ENCODE measurements at regions not wholly inside any gene's neighbourhood (a gene's known extent, or its start where the extent isn't known, plus 50 kb on each side); places are given as distances from the start of the nearest gene placed in this dataset.

DNA sequence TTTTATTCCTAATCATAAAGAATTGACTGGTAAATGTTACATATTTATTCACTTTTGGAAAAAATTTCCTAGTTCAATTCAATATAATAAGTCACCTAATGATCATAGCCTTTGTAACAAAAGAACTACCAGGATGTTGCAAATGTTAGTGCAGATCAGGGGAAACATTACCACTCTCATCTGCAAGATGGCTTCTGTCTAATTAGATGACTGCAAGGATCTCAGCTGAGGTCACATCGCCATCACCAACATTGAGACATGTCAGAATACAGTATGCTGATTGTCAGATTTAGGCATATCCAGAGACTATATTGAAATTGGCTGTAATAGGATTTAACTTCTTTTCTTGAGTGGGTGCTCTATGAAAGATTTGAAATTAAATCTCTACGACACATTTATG is 431.4 kb upstream of the AGTR1 start:
- no peak for DNase-seq (ENCODE audit: low read depth in 2 of 2)

DNA sequence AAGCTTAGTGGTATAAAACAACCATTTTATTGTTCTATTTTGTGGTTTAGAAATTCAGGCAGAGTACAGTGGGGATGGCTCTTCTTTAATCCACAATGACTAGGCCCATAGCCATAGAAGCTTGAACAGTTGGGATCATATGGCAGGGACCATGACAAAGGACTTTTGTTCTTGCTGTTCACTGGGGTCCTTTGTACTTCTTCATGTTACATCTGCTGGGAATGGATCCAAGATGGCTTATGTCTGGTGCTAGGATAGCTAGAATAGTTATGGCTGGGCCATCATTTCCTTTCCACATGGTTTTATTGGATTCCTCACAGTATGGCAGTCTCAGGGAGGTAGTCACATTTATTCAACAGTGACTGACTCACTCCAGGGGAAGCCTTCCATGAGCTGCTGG is 427.9 kb upstream of the AGTR1 start:
- DNase-seq (ENCODE audit: low read depth in 2 of 2) = no peak

DNA sequence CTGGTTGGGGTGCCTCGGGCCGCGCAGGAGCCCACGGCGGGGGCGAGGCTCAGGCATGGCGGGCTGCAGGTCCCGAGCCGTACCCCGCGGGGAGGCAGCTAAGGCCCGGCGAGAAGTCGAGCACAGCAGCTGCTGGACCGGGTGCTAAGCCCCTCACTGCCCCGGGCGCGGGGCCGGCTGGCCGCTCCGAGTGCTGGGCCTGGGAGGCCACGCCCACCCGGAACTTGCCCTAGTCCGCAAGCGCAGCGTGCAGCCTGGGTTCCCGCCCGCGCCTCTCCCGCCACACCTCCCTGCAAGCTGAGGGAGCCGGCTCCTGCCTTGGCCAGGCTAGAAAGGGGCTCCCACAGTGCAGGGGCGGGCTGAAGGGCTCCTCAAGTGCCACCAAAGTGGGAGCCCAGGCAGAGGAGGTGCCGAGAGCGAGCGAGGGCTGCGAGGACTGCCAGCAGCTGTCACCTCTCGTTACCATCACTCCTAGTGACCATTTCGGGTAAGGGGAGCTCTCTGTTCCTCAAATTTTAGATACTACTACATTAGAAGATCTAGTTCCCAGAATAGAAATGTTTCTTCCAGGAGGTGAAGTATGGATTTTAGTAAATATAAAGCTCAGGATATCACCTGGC is 417.0 kb upstream of the AGTR1 start:
- no peak for DNase-seq (ENCODE audit: low read depth in 2 of 2)

DNA sequence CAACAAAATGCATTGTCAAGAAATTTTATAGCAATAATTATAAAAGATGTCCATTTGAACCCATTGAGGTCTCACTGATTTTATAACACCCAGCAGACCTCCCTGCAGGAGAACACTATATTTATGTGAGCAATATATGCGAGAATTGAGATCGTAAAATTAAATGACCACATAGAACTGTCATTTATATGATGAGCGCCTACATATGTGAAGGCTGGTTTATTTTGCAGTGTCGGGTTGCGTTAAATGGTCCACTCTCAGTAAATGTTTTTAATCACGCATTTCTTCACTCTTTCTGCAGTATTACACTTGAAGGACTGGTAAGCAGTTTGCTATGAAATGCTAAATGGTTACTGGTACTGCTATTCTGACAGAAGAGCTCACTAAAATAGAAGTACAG is 408.5 kb upstream of the AGTR1 start:
- DNase-seq (ENCODE audit: low read depth in 2 of 2) = no peak

DNA sequence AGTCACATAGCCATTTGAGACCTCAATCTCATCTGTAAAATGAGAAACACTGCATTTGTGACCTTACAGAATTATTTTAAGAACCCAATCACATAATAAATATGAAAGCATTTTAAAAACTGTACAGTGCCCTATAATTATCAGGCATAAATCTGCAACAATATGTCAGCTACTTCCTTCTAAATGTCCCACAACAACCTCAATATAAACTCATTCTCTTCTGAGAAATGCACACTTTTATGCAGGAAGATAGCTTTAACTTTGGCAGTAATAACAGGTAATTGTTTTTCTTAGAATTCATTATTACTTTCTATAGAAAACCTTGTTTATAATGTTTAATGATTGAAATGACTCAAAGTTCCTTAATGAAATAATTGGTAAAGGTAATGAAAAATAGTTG is 400.7 kb upstream of the AGTR1 start:
- DNase-seq (ENCODE audit: low read depth in 2 of 2) = no peak

DNA sequence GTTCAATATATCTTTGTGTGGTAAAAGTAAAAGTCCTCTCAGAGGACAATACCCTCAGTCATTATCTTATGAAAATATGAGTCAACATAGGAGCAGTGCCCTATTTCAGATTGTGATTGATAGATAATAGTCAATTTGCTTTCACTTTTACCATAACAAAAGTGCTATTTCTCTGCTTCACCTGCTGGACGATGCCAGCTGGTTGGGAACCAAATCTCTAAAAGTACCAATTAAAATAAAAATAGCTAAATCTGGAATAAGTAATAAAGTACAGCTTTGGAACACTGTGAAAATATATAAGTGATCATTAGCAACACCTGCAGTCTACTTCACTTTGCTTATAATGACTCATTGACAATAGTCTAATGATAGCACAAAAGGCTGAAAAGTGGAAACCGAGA is 390.3 kb upstream of the AGTR1 start:
- DNase-seq (ENCODE audit: low read depth in 2 of 2) = no peak

DNA sequence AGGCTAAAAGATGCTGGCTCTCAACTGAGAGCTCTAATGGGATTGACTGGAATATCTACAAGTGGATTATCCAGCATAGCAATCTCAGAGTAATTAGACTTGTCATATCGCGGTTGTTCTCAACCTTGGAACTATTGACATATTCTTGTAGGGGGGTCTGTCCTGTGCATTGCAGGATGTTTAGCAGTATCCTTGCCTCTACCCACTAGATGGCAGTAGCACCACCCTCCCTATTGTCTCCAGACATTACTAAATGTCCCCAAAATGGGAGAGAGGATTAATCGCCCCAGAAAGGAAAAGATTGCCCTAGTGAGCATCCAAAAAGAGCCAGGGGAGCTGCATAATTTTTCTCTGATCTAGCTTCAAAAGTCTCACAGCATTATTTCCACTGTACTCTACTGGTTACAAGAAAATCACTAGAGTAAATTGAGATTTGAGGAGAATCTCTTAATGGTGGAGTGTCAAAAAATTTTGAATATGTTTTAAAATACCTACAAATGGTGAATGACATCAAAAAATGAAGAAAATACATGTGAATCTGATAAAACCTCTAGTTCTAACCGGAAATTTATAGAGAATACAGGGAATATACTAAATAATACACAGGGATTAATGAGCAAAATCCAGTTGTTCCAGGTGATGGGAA is 388.2 kb upstream of the AGTR1 start:
- peak; percentile 3 to 40 for DNase-seq (ENCODE audit: low read depth in 2 of 2)

DNA sequence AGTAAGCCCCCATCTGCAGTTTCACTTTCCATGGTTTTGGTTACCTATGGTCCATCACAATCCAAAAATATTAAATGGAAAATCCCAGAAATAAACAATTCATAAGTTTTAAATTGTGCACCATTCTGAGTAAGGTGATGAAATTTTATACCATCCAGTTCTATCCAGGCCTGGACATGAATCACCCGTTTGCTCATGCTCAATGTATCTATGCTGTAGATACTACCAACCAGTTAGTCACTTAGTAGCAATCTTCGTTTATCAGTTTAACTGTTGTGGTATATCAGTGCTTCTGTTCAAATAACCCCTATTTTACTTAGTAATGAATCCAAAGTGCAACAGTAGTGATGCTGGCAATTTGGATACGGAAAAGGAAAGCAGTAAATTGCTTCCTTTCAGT is 381.9 kb upstream of the AGTR1 start:
- no peak for DNase-seq (ENCODE audit: low read depth in 2 of 2)

DNA sequence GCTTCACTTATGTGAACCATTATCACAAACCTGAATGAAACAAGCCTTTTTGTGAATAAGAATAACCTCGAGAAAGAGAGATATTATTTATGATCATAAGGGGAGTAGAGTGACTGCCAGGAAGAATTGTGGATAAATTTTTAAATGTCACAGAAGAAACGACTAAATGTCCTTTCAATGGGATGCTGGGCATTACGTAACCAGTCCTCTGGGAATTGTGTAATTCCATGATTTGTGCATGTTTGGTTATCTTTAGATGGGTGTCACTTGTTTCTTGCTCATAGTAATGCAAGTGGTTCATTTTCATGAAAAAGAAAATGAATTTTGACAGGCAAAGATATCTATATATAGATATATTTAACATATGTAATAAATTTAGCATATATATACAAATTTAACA is 379.5 kb upstream of the AGTR1 start:
- no peak for DNase-seq (ENCODE audit: low read depth in 2 of 2)

DNA sequence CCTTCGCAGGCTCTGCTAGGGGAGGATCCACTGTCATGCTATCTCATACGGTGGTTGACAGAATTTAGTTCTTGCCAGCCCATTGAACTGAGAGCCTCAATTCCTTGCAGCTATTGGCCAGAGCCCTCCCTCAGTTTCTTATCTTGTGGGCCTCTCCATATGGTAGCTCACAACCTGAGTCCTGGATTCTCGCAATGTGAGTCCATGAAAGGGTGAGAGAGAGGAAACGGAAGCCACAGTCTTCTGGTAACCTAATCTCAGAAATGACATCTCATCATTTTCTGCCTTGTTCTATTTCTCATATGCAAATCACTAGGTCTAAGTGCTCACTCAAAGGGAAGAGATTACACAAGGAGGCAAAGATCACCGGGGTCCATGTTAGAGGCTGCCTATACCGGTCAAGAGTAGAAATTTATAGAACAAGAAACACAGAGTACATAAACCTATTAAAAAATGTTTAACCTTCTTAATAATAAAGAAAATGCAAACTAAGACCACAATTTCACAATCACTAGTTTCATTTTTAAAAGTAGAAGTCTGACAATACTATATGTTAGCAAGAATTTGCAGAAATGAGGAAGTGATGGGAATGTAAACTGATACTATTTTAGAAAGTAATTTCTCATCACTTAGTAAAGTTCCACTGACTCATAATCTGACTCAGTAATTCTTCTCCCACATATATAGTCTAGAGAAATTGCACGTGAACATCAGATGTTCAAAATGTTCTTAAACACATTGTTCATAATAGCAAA is 378.4 kb upstream of the AGTR1 start:
- no peak for DNase-seq (ENCODE audit: low read depth in 2 of 2)

DNA sequence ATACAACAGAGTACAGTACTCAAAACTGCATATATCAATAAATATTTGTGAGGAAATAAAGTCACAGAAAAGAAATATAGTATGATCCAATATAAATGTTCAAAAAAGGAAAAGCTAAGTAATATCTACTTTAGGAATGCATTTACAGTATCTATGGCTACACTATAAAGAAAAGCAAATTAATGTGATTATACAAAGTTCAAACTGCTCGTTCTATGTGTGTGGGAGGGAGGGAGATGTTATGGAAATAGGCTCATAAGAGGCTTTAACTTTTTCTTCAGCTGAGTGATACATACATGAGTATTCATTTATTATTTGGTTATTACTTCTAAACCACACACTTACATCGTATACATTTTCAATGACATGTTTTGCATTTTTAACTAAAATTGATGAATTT is 377.7 kb upstream of the AGTR1 start:
- DNase-seq (ENCODE audit: low read depth in 2 of 2) = no peak

DNA sequence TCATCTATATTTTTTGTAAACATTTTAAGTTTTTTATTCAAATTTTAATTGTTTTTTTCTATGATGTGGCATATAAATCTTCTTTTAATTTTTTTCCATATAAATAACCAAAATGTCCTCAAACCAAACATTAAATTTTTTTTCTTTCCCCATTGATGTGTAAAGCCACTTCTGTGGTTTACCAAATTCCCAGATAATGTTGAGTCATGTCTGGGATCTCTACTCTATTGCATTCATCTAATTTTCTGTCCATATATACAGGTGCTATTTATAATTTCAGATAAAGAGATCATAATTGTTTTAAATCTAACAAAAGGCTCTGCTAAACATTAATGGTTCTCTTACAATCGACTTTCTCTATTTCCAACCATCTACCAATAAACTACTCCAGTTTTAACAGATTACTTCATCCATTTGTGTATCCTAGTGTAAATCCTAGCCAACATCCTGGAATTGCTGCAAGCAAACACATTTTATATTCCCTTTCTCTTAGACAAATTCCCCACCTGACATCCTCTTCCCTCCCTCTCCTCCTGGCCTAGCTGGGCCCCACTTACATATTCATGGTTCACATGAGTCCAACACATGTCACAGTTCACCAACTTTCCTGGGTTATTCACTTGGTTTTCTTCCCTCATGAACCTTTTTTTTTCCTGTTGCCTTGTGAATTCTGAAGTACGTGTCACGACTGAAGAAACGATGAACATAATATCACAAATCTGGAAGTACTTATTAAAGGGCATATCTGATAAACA is 368.0 kb upstream of the AGTR1 start:
- DNase-seq (ENCODE audit: low read depth in 2 of 2) = no peak

DNA sequence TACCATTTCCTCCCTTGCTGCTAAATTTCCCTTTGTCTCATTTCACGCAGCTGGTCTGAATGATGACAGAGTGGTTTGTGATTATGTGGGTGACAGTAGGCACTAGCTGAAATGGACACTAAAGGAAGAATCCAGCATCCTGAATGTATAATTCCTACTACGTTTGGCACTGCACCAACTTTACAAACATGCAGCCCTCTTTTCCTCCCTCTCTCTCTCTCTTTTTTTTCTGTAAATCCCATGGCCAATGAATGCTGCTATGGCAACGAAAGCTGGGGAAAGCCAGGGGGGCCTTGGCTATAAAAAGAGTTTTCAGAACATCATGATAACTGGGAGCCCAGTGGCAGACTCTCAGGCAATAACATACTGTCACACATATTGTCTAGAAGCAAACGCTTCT is 367.2 kb upstream of the AGTR1 start:
- no peak for DNase-seq (ENCODE audit: low read depth in 2 of 2)

DNA sequence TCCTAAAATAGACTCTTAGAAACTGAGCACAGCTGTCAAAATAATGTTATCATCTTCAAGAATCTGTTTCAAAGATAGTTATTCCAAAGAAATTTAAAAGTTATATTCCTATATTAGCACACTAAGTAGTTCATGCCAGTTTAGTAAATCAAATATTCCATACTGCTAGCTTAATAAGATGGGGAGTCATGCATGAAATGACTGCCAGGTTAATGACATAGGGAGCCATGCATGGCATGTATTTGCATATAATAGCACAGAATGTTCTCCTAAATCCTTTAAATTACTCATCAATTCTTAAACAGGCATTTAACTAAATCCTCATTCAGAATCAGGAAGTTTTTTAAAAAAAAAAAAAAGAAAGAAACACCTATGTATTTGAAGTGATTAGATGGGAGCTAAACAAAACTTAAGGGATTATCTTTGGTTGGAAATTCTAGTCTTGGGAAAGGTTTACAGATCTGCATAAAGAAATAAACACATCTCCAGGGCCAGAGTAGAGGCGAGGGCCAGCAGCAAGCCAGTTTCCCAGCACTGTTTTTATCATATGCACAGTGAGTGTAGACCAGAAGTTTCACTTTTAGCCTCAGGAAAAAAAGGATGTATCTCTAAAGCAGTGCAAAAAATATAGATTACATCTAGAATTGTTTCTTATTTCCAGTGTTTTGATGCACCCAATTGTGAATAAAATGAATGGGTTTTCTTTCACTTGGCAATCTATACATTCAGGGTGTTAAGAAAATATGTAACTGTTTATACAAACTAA is 366.4 kb upstream of the AGTR1 start:
- DNase-seq (ENCODE audit: low read depth in 2 of 2) = no peak

DNA sequence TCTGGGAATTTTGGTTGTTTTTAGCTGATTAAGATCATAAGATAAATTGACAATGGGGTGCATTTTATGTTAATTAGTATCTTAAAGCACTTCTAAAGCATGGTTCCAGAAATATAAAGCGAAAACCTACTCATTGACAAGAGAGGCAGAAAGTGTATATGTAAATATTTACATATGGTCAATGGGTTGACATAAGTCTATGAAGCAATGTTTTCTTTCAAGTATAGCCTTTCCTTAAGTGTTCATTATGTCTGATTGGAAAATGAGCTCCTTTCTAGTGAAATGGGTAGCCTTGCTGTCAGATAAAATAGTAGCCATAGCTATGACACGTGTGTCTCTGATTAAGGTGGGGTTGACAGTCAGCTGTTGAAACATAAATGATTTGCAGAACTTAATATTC is 365.2 kb upstream of the AGTR1 start:
- DNase-seq (ENCODE audit: low read depth in 2 of 2) = no peak

DNA sequence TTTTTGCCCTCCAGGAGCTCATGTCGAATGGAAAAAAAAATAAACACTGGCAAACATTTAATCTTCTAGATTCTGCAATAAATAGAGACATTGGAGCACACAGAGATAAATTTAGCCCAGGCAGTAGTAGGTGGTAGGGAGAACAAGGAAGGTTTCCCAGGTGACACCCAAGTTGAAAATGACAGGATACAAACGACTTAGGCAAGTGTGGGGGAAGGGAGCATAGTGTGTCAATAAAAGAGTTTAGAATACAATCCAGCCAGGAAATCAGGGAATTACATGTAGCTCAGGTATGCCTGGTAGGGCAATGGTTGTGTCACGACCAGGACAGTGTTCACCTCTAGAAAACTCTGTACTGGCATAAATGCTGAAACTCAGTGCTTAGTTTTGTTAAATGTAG is 364.6 kb upstream of the AGTR1 start:
- no peak for DNase-seq (ENCODE audit: low read depth in 2 of 2)

DNA sequence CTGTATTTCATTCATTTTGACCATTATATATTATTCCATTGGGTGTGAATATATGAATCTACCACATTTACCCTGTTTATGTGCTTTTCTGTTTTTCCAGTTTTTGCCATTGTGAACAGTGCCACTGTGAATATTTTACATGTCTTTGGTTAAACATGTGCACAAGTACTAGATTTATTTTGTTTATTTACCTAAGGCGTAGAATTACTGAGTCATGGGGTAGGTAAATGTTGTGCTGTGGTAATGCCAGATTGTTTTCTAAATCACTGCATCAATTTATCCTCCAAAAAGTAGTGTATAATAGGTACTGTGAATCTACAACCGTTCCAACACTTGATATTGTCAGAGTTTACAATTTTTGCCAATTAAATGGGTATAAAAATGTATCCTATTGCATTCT is 362.1 kb upstream of the AGTR1 start:
- DNase-seq (ENCODE audit: low read depth in 2 of 2) = no peak

DNA sequence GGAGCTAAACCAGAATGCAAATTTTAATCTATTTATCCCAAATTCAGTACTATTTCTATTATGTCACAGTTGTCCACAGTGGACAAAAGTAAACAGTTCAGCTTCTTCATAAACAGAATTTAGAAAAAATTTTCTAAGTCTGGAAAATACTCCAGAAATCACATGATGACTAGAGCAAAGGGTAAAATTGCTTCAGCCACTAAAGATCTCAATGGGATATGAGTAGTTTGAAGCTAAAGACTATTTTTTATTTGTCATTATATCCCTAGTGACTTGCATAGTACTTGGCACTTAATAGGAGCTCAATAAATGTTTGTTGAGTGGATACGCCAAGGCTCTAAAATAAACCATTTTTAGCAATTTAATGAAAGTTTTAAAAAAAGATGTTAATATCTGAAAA is 354.3 kb upstream of the AGTR1 start:
- DNase-seq (ENCODE audit: low read depth in 2 of 2) = no peak

DNA sequence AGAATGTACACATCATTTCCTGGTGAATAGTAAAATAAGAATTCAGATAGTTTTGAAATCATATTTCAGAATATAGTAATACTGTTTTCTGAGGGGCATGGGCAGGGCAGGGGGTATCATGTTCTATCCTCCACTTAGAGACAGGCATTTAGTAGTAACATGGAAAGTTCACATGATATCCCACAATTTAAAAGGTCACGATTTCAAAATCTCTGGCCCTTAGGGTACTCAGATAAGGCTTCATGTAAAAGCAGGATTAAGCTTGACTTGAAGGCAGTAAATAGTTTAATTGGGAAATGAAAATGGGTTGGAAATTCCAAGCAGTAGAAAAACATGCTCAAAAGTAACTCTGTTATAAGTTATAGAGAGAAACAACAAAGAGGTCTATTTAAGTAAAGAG is 353.2 kb upstream of the AGTR1 start:
- DNase-seq (ENCODE audit: low read depth in 2 of 2) = no peak

DNA sequence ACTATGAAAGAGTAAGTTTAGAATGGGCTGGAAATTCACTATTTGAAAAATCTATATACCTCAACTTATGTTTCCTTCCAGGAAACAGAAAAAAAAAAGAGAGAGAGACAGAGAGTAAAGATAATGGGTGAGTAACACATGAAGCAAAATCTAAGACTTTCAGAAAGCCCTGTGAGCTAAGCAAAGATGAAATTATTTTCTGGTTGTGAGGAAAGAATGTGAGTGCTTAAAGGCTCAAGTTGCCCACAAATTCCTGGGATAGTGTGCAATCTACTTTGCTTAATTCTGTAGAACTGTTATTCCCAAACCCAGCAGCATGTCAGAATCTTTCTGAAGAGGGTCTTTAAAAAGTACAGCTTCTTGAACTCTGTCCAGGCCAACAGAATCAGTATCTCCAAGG is 337.7 kb upstream of the AGTR1 start:
- no peak for DNase-seq (ENCODE audit: low read depth in 2 of 2)

DNA sequence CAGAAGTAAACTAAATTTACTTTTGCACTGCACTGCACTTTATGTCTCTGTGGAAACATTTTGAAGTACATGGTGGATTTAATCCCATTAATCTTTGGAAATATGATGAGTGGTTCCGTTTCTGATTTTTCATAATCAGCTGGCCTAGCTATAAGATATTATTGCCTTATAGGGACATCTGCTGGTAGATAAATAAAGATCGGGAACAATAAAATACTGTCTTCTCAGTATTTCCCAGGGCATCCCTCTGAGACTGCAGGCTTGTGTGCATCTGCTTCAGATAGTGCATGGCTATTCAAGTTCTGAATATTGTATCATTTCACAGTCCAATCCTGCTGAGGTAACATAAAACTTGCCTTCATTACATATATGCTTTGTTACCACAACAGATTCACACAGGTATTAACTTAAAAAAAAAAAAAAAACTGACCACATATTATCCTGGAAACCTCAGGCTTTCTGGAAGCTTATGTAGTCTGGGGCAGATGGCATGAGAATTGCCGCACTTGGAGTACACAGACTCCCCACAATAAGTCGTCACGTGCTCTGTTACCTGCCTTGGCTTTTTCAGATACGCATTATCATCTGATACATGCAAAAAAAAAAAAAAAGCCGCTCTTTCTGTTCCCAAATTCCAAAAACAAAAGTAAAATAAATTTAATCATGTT is 330.8 kb upstream of the AGTR1 start:
- DNase-seq (ENCODE audit: low read depth in 2 of 2) = no peak

Data from dermis microvascular lymphatic vessel endothelial cell (primary cell).